ENCODE measurements at regions not wholly inside any gene's neighbourhood (a gene's known extent, or its start where the extent isn't known, plus 50 kb on each side); places are given as distances from the start of the nearest gene placed in this dataset.

DNA sequence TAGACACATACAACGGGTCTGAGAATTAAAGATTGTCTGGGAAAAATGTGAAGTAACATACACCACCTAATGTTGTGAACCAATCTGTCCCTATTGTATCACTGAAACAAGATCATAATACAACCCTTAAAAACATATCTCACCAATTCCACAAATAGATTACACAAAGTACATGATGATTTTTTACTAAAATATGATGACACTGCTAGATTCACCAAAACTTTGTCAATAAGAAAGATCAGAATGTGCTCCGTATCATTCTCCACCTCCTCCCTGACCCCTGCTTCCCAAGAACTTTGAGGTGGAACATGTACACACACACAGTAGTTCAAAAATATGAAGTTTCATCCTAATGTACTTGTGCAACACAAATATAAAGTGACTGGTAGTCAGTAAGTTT is 862.0 kb downstream of the PCDH18 start:
- intact Hi-C loops (cut with DNase I) = no loop called here

DNA sequence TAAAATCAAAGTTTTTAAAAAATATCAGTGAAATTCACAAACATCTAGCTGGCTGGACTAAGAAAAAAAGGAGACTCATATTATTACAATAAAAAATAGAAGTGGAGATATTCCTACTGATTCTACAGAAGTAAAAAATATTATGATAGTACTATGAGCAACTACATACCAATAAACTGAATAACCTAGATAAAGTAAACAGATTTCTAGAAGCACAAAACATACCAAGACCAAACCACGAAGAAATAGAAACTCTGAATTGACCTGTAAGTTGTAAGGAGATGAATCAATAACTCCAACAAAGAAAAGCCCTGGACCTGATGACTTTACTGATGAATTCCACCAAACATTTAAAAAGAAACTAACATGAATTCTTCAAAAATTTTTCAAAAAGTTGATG is 867.3 kb downstream of the PCDH18 start:
- no peak for DNase-seq (ENCODE audit: low spot score)
- intact Hi-C loops (cut with DNase I) = no loop called here

More for the DNA sequence above, 862.0 kb downstream of the PCDH18 start:
- no peak for DNase-seq (ENCODE audit: low spot score)

DNA sequence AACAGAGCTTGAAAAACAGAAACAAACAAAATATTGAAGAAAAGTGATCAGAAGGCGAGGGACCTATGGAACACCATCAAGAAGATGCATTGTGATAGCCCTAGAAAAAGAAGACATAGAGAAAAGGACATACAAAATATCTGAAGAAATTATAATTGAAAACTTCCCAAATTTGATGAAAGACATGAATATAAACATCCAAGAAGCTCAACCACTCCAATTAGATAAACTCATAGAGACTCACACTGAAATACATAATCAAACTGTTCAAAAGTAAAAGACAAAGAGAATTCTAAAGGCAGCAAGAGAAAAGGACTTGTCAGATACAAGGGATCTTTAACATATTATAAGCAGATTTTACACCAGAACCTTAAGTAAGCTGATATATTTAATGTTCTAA is 869.8 kb downstream of the PCDH18 start:
- DNase-seq (ENCODE audit: low spot score) = no peak
- intact Hi-C loops (cut with DNase I) = no loop called here

DNA sequence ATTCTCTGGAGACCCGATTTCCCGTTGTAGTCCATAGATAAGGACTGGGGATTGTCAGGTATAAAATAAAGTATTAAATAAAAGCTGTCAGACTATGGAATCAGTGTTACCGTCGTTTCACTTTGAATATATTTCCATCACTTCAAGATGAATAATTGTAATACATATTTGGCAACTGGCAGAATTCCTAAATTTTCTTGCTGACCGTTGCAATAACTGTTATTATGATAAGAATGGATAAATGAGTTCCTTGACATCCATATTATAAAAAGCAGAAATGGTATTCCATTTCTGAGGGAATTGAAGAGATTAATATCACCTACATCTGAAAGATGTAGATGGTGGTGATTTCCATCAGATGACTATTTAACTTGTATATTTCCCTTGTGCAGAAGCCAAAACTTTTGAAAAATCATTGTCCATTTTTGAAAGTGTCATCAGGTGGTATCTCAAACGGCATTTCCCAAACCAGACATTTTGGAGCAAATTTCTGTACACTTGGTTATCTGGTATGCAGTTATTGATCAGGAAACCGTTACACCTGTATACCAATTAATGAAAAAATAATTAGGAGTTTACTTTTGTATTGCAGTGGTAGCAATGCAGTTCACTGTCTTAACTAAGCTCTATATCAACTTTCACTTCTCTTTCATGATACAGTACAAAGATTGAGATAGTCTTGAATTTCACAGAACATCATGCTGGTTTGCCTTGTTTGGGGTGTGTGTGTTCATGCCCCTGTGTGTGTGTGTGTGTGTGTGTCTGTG is 878.5 kb downstream of the PCDH18 start:
- intact Hi-C loops (cut with DNase I) = no loop called here
- DNase-seq (ENCODE audit: low spot score) = no peak

DNA sequence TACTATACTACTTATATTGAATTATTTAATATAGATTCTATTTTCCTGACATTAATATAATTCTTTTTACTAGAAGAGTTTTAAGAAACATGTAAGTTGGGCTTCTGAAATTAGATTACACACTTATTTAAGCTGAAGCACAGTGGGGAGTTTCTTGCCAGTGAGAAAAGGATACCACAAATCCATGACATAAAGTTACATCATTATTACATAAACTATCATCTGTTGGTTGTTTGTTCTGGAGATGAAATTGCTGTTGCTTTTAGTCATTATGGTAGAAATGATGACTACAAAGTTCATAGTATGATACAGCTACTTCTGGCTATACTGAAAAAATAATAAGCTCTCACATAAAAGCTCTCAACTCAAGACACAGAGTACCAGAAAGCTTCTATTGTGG is 880.4 kb downstream of the PCDH18 start:
- no peak for DNase-seq (ENCODE audit: low spot score)
- intact Hi-C loops (cut with DNase I) = no loop called here

DNA sequence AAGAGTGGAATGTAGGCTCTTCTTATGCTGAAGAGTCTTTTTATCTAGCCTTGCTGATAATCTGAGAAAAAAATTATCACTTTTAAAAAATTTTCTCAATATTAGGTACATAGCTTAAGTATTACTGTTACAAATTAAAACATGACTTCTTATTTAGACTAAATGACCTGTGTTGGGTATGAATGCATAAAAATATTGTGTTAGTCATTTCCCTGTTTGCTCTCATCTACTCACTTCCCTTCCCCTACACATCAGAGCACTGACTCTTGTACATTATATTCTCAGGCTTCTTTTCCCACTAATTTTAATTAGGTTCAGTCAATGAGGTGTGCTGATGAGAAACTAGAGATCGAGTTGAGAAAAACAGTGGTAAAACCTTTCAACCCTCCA is 881.0 kb downstream of the PCDH18 start:
- intact Hi-C loops (cut with DNase I) = no loop called here
- DNase-seq (ENCODE audit: low spot score) = no peak

DNA sequence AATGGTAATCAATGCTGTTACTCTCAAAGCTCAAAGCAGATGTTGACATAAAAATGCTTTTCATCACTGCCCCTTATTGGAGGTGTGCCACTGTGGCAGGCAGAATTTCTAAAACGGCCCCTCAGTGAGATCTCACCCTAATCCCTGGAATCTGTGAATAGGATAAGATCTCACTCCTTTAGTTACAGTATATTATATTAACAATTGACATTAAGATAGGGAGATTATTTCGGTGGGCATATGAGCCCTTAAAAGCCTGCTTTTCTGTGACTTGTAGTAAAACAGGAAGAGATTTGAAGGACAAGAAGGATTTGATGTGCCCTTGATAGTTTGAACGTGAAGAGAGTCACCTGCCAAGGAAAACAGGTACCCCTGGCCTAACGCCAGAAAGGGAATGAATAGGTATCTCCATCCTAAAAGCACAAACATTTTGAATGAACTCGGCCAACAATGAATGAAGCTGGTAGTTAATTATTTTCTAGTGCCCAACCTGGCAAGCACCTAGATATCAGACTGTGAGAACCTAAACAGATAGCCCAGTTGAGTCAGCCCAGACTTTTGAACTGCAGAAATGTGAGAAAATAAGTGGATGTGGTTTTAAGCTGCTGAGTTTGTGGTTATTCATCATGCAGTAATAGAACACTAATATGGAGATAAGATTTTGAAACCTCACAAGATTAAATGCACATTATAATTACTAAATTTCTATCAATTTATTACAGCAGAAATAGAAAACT is 881.6 kb downstream of the PCDH18 start:
- intact Hi-C loops (cut with DNase I) = no loop called here
- no peak for DNase-seq (ENCODE audit: low spot score)

DNA sequence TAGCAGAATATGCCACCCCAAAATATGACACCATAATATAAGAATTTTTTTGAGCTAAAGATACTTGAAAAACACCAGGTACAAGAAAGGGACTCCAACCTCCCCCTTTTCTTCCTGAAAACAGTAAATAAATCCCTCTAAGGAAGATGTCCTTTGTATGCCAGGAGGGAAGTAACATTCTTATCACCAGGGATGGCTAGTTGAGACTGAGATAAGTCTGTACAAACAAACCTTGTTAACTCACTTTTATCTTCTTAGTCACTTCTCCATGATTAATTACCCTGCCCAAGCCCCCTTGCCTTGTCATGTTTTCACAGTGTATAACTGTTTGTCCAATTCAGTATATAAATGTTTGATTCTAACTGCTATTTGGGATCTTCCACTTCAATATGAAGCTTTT is 888.0 kb downstream of the PCDH18 start:
- no peak for DNase-seq (ENCODE audit: low spot score)
- intact Hi-C loops (cut with DNase I) = no loop called here

DNA sequence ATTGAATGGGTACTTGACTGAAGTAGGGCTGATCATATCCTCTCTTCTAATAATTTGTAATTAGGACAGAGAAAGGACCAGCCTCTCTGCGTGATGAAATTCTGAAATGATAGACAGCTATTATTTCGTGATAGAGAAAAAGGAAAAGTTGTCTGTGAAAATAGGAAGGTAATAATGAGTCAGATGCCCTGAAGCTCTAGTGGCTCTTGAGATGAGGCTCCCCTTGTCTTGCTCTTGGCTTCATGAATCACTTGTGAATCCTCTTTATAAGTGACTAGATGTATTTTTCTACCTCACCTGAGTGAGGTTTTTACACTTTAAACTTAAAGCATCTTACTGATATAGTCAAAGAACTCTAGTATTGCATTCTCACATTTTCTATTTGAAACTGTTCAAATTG is 888.9 kb downstream of the PCDH18 start:
- intact Hi-C loops (cut with DNase I) = no loop called here
- no peak for DNase-seq (ENCODE audit: low spot score)

DNA sequence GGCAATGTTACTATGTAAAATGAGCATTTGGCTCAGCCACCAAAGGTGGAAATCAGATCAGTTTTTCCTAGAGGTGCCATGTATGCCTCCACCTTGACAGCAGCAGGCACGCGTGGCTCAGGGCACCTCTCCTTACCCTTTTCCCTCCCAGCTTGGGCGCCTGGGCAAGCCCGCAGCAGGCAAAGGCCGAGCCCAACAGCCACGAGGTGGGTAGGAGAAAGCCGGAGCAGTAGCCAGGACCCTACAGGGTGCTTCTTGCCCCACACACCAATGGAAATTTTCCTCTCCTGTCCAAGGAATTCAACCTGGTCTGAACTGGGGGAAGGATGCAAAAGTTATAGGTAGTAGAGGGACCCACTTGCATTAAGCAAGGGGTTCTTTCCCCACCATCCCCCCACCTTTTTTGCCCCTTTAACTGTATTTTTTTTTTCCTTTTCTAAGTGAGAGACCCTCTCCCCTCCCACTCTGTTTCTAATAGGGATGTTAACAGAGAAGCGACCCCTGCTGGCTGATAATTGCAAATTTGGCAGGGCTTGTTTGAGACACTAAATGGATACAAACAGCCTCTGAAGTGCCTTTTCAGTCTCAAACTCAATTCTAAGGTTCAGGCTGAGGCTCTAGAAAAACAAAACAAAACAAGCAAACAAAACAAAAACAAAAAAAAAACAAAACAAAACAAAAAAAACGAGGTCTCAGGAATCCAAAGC is 895.1 kb downstream of the PCDH18 start:
- peak; percentile 78 for DNase-seq (ENCODE audit: low spot score)
- intact Hi-C loops (cut with DNase I) = no loop called here

DNA sequence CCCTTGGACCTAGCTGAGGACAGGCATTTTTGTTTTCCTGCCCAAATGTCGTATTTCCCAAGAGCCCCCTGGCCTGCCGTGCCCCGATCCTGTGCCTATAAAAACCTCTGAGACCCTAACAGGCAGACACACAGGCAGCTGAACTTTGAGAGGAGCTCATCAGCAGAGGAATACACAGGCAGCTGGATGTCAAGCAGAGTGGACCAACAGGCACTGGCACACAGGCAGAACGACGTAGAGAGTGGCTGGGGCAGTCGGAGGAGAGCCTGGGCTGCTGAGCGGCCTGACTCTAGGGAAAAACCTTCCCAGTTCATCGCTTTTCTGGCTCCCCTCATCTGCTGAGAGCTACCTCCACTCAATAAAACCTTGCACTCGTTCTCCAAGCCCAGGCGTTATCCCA is 896.1 kb downstream of the PCDH18 start:
- intact Hi-C loops (cut with DNase I) = no loop called here
- no peak for DNase-seq (ENCODE audit: low spot score)

DNA sequence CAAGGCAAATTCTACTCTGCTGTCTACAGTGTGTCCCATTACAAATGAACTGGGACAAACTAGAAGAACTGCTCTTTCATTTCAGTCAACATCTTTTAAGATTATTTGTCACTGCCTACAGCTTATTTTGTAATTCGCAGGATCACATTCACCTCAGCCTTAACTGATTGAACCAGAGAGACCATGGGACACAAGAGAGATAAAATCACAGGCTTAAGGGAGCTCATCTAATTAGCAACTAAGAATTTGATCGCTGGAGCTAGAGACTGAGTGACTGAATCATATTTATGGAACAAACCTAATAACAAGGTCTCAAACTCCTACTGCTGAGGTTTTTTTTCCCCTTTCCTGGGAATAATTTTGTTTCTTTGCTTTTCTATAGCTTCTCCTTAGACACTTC is 898.2 kb downstream of the PCDH18 start:
- intact Hi-C loops (cut with DNase I) = no loop called here
- no peak for DNase-seq (ENCODE audit: low spot score)

DNA sequence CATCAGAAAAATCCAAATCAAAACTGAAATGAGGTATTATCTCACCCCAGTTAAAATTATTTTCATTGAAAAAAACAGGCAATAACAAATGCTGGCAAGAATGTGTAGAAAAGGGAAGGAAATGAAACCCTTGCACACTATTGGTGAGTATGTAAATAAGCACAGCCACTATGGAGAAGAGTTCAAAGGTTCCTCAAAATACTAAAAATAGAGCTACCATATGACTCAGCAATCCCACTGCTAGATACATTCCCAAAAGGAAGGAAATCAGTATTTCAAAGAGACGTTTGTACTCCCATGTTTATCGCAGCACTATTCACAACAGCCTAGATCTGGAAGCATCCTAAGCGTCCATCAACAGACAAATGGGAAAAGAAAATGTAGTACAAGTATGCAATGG is 932.4 kb downstream of the PCDH18 start:
- intact Hi-C loops (cut with DNase I) = no loop called here

DNA sequence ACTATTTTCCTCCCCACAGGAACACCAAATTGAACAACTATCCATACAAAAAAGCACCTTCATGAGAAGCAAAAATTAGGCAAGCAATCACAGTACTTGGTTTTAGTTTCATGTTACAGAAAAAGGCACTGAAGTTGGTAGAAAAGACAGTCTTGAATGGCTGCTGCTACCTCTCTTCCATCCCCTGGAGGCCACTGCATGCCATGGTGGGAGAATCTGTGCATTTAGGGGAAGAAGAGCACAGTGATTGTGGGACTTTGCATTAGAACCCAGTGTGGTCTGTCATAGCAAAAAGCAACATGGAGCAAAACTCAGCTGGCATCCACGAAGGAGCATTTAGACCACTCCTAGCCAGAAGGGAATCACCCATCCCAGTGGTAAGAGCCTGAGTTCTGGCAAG is 941.9 kb downstream of the PCDH18 start:
- intact Hi-C loops (cut with DNase I) = no loop called here
- no peak for DNase-seq (ENCODE audit: low spot score)

More for the DNA sequence above, 932.4 kb downstream of the PCDH18 start:
- no peak for DNase-seq (ENCODE audit: low spot score)

DNA sequence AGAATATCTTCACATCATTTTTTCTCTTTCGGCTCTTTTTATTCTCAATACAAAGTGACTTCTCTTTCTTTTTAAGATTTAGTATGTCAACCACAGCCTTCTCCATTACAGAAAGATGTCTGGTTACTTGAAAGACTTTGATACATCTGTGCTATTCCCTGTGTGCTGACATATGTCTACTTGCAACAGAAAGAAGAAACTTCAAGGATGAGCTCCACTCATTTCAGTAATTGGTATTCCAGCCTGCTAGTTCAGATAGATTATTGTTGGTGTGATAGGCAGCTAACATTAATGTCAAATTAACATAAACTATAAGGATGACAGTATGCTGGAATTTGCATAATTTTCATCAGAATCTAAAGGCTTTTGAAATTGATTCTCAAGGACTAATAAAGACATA is 948.7 kb downstream of the PCDH18 start:
- DNase-seq (ENCODE audit: low spot score) = no peak
- intact Hi-C loops (cut with DNase I) = no loop called here

DNA sequence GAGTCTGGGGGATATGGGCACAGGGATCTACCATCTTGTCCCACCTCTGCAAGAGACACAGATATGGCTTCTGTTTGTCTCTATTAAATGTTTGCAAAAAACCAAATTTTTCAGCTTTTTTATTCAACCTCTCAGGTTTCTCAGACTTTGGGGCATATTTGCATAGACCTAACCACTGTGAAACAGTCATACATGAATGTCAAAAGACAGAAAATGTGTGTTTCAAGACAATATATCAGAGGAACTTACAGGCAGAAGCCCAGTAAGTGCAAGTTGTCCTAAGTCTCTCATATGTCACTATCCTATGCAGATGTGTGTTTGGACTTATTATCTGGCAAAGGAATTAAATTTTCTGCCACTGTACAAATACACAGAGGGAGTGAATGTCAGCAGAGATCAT is 951.2 kb downstream of the PCDH18 start:
- no peak for DNase-seq (ENCODE audit: low spot score)
- intact Hi-C loops (cut with DNase I) = no loop called here

DNA sequence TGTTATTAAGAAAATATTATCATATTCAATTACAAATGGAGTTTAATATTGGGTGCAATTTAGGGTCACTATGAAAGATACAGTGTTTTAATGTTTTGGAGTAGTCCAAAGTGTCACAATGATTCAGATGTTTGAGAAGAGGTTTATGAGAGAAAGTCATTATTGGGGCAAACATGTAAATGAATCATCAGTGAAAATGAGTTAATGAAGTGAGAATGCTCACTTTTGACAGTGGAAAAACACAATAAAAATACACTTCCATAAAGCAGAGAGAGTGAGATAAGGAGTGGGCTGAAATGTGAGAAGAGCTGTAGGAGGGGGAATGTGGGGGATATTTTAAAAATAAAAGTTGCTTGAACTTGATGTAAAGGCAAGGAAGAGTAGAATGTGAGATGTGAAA is 957.1 kb downstream of the PCDH18 start:
- intact Hi-C loops (cut with DNase I) = no loop called here
- no peak for DNase-seq (ENCODE audit: low spot score)

DNA sequence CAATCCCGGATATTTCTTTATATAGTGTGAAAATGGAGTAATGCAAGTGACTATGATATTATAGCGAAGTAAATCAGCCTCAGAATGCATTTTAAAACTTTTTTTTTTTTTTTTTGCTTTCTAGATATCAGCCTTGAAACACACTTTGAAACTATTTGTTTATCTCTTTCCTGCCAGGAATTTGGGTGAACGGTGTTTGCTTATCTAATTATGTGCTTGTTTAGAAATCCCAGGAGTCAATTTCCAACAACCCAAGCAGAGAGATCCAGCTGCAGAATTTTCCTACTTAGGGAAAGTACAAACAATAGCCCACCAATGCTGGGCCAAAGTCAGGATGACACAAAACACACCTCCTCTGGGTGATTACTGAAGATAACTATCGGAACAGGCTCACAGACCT is 958.8 kb downstream of the PCDH18 start:
- intact Hi-C loops (cut with DNase I) = no loop called here
- DNase-seq (ENCODE audit: low spot score) = no peak

DNA sequence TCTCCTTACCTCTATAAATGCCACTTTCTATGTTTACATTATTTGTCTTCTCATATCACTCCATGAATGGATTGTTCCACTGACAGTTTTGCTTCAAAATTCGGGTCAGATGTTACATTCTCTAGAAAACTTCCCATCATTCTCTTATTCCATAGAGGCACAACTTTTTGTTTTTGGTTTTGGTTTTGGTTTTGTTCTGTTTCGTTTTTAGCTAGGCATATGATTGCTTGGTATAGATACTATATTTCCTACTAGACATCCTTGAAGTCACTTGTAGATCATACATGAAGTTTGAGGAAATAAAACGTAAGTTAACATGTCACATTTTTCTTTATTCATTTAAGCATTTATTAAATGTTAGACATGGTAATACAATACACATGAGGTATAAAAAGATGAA is 961.0 kb downstream of the PCDH18 start:
- DNase-seq (ENCODE audit: low spot score) = no peak
- intact Hi-C loops (cut with DNase I) = no loop called here

DNA sequence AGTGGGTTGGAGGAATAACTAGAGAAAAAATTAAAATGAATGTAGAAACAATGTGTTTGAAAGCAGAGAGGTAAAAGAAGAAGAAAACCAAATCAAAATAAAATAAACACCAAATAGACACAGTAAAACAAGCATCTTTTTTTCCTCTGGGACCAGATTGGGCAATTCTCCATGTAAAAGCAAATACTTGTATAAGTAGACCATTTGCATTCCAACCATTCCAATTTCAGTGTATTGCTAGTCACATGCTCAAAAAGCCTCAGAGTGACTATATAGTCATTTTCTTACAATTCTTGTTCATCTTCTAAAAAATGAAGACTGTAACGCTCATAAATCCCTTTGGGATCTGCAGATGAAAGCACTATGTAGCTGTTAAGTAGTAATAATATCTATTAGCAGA is 969.5 kb downstream of the PCDH18 start:
- no peak for DNase-seq (ENCODE audit: low spot score)
- intact Hi-C loops (cut with DNase I) = no loop called here
